GM10248 (cell line): ENCODE measurements at regions not wholly inside any gene's neighbourhood (a gene's known extent, or its start where the extent isn't known, plus 50 kb on each side); places are given as distances from the start of the nearest gene placed in this dataset.

Source experiments
- CTCF ChIA-PET: fragments of 300-600 bp; sonication (Branson Sonifier 250); formaldehyde crosslinking; extraction: SDS; loops from one replicate; lab custom pipeline; 2021; ENCODE audit warnings: antibody characterized with exemption; lab: Yijun Ruan, JAX
- POLR2A ChIA-PET: fragments of 350-650 bp; sonication (Branson Sonifier 250); formaldehyde crosslinking; extraction: SDS; loops from one replicate; lab custom pipeline; 2020; ENCODE audit warnings: antibody characterized with exemption; lab: Yijun Ruan, JAX
- DNase-seq: peaks from one replicate; pipeline ENCODE4 v3.0.0; 2012; ENCODE audit errors: extremely low spot score
- TF ChIP-seq, protein P1 (sequence below): IDR thresholded peaks from 2 replicates; pipeline ENCODE4 v1.5.1; 2012; ENCODE audit warnings: mild to moderate bottlenecking, low read depth; ENCODE audit errors: extremely low read depth, missing control alignments, control extremely low read depth

DNA sequence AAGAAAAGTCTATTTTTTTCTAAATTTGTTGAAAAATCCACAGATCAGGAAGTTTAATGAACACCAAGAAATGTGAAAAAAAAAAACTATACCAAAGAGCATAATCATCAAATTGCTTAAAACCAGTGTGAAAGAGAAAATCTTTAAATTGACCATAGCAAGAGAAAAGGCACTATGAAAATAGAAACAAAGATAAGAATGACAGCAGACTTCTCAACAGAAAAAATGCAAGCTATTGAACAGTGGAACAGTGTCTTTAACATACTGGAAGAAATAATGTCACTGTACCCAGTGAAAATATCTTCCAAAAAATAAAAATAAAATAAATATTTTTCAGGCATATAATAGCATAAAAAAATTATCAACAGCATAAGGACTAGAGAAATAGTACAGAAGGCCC lies 243.0 kb upstream of the GJB5 start:
- DNase-seq = no peak
- POLR2A ChIA-PET = no interaction called here
- TF ChIP-seq, protein P1, sequence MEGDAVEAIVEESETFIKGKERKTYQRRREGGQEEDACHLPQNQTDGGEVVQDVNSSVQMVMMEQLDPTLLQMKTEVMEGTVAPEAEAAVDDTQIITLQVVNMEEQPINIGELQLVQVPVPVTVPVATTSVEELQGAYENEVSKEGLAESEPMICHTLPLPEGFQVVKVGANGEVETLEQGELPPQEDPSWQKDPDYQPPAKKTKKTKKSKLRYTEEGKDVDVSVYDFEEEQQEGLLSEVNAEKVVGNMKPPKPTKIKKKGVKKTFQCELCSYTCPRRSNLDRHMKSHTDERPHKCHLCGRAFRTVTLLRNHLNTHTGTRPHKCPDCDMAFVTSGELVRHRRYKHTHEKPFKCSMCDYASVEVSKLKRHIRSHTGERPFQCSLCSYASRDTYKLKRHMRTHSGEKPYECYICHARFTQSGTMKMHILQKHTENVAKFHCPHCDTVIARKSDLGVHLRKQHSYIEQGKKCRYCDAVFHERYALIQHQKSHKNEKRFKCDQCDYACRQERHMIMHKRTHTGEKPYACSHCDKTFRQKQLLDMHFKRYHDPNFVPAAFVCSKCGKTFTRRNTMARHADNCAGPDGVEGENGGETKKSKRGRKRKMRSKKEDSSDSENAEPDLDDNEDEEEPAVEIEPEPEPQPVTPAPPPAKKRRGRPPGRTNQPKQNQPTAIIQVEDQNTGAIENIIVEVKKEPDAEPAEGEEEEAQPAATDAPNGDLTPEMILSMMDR = no peak
- CTCF ChIA-PET = no interaction called here

DNA sequence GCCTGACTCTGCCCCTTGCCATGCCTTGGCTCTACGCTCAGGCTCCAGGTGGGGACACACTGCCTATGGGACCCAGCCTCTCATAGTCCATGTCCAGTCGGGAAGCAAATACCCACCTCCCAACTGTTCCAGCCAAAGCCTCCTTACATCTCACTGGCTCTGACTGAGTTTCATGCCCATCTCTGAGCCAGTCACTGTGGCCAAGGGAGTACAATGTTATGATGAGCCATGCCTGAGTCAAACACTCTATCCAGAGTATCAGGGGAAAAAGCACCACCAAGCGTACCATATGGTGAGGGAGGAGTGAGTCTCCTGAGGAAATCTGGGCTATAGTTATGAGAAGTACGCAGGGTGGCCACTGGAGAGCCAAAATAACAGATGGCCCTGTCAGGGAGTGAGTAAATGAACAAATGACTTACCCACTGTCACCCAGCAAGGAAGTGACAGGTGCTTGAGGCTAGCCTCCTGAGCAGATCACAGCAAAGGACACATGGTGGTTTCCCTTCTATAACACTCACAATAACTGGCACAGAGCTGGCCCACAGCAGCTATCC lies 236.6 kb upstream of the GJB5 start:
- ChIA-PET POLR2A (no interaction called here), CTCF (interaction anchor here (0.9 kb wide), 1 partner anchor 12 kb away, joined by 3 read pairs; no protein-coding TSS in a partner anchor)
- TF ChIP-seq, protein P1 = no peak
- DNase-seq = no peak

DNA sequence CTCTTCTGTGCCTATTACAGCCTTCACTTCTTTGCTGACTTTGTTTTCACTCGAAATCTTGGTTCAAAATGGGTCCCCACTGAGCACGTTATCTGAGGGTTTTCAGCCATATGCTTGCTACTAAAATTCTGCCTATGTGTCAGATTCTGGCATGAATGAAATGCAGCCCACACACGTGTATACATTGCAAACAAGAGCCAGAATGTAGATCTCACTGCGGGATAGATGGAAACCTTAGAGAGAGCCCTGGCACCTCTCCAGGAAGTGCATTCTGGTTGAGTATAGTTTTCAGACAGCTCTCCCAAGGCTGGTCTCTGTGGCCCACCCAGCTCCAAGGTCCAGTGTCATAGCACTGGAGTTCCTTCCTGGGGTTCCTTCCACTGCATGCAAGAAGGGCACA lies 234.7 kb upstream of the GJB5 start:
- CTCF ChIA-PET = interaction anchor here (3.9 kb wide), 1 partner anchor 11 kb away, joined by 16 read pairs; no protein-coding TSS in a partner anchor
- DNase-seq = no peak
- POLR2A ChIA-PET = no interaction called here
- TF ChIP-seq, protein P1 = no peak

DNA sequence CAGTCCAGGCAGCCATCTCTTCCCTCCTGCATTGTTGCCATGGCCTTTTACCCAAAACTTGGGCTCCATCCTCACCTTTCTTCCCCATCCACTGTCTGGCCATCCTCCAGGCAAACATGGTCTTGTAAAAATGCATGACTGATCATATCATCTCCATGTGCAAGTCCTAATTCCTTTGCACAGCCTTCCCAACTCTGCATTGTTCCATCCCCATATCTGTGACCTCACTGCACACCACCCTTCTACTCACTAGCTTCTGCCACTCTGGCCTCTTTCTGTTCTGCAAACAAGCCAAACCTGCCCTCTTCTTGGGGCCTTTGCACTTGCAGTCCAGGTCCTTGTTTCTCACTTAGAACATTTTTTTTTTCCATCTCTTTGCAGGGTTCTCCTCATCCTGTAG lies 230.1 kb upstream of the GJB5 start:
- TF ChIP-seq, protein P1 = no peak
- DNase-seq = no peak
- ChIA-PET CTCF (no interaction called here), POLR2A (no interaction called here)

DNA sequence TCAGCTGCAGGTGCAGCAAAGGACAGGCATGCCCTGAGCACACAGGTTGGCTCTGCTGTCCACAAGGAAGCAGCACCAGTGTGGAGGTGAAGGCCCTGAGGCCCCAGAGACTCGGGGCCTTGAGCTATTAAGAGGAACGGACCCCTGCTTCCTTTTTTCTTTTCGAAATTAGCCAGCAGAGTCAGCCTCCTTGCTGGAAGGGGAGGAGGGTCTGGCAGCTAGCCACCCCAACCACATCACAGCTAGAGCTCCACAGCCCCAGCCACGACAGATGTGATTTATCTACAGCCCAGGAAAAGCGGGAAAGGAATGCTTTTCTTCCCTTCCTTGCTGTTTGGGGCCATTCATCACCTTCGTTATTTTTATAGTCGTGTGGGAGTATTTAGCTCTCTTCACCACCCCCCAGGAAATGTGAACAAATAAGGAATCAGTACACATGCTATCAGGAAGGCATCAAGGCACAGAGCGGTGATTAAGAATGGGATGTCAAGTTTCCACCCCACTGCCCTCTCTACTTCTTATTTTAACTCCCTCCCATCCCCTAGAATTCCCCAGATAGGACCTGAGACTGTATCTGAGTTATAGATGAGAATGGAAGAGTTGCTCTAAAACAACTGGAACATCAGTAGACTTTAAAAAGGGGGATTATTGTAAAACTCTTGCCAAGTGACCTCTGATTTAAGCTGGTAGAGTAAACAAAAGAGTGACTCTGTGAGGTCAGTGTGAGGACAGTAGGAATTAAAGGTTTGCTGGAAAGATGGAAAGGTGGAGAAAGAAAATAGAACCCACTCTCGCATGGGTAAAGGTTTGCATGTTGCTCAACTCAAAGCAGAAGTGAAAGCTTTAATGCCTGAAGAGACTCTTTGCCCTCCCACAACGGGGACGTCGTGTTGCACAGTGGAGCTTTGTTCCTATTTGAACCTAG lies 224.7 kb upstream of the GJB5 start:
- ChIA-PET POLR2A (no interaction called here), CTCF (interaction anchor here (1.0 to 4.0 kb wide), 8 partner anchors 9 to 67 kb away, joined by 3 to 16 read pairs (median 4); no protein-coding TSS in a partner anchor)
- DNase-seq = peak; percentile 55
- TF ChIP-seq, protein P1 = no peak

DNA sequence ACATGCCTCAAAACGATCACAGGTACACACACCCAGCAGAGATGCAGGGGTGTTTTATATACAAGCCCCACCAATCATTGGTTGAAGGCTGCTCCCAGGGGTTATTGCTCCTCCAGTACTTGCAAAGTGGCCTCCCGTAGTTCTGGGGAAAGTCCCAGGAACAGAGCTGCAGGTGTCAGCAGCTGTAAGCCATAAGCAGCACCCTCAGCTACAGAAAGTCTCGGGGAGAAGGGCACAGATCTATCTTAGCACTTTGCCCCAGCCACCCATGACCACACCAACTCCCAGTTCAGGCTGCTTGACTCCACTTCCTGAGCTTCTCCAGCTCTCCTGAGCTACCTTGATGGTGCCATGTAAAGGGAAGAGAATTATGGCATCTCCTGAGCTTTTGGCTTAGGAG lies 222.7 kb upstream of the GJB5 start:
- TF ChIP-seq, protein P1 = no peak
- CTCF ChIA-PET = interaction anchor here (1.1 to 4.0 kb wide), 4 partner anchors 11 to 71 kb away, joined by 4 to 16 read pairs (median 6); no protein-coding TSS in a partner anchor
- POLR2A ChIA-PET = no interaction called here
- DNase-seq = peak; percentile 60
